PC-9 (cell line): ENCODE measurements at regions not wholly inside any gene's neighbourhood (a gene's known extent, or its start where the extent isn't known, plus 50 kb on each side); places are given as distances from the start of the nearest gene placed in this dataset.

ENCODE experiments used
- BruUV-seq: library from RNA; stranded (reverse); fragments of 400-500 nt; replicated peaks from 2 replicates; lab custom pipeline; 2021; lab: Mats Ljungman, UMichigan
- CTCF ChIA-PET: fragments of 300-600 bp; sonication (Branson Sonifier 250); formaldehyde crosslinking; loops from one replicate; lab custom pipeline; 2022; ENCODE audit warnings: antibody characterized with exemption; lab: Charles Lee
- POLR2A ChIA-PET: fragments of 300-600 bp; sonication (Branson Sonifier 250); formaldehyde crosslinking; loops from one replicate; lab custom pipeline; 2022; ENCODE audit warnings: antibody characterized with exemption; ENCODE audit not compliant: unreplicated experiment; lab: Charles Lee
- DNase-seq, 2 experiments: peaks; one replicate each; pipeline versions ENCODE4 v3.0.0 to v3.0.0-alpha.2; 2015 to 2022; ENCODE audit warnings: mixed read lengths in 1 of 2
- H2AFZ ChIP-seq: fragments of 200-600 bp; sonication (generic); 2 replicates; pipeline ENCODE4 v1.8.1; 2017; ENCODE audit warnings: antibody characterized with exemption
- H3F3A ChIP-seq: fragments of 200-600 bp; sonication (generic); 2 replicates; pipeline ENCODE4 v1.8.1; 2017; ENCODE audit warnings: antibody characterized with exemption, mild to moderate bottlenecking, low read depth; ENCODE audit not compliant: insufficient read depth
- H3K27ac ChIP-seq: fragments of 200-600 bp; sonication (generic); 2 replicates; pipeline ENCODE4 v1.6.1; 2016; ENCODE audit warnings: mixed run types
- H3K27me3 ChIP-seq: fragments of 200-600 bp; sonication (generic); 2 replicates; pipeline ENCODE4 v1.6.1; 2016; ENCODE audit warnings: low read depth, mixed run types; ENCODE audit not compliant: insufficient read depth
- H3K36me3 ChIP-seq: fragments of 200-600 bp; sonication (generic); 2 replicates; pipeline ENCODE4 v1.6.1; 2016; ENCODE audit warnings: low read depth, mixed run types
- H3K4me1 ChIP-seq: fragments of 200-600 bp; sonication (generic); replicated peaks from 2 replicates; pipeline ENCODE4 v1.6.1; 2016; ENCODE audit warnings: mixed run types; ENCODE audit not compliant: insufficient read depth
- H3K4me2 ChIP-seq: fragments of 200-600 bp; sonication (generic); 2 replicates; pipeline ENCODE4 v1.6.1; 2017; ENCODE audit warnings: mixed run types
- H3K4me3 ChIP-seq: fragments of 200-600 bp; sonication (generic); 2 replicates; pipeline ENCODE4 v1.6.1; 2016; ENCODE audit warnings: mixed run types
- H3K79me2 ChIP-seq: fragments of 200-600 bp; sonication (generic); 2 replicates; pipeline ENCODE4 v1.6.1; 2017; ENCODE audit warnings: low read depth, mixed run types
- H3K9me2 ChIP-seq: fragments of 200-600 bp; sonication (generic); 2 replicates; pipeline ENCODE4 v1.8.1; 2017; ENCODE audit warnings: mild to moderate bottlenecking; ENCODE audit not compliant: insufficient read depth
- H3K9me3 ChIP-seq: fragments of 200-600 bp; sonication (generic); 2 replicates; pipeline ENCODE4 v1.8.1; 2016; ENCODE audit warnings: low read depth; ENCODE audit not compliant: insufficient read depth
- H4K20me1 ChIP-seq: fragments of 200-600 bp; sonication (generic); 2 replicates; pipeline ENCODE4 v1.8.1; 2017; ENCODE audit not compliant: insufficient read depth
- EZH2 ChIP-seq: fragments of 200-600 bp; sonication (generic); IDR thresholded peaks from 2 replicates; pipeline ENCODE4 v1.8.0; 2017; ENCODE audit warnings: antibody characterized with exemption, low read depth
- intact Hi-C: fragments of 100-400 bp; cut with micrococcal nuclease; formaldehyde crosslinking; loops from one replicate; pipeline ENCODE4 v1.10.0; 2022; ENCODE audit not compliant: unreplicated experiment
- TF ChIP-seq, protein P1 (sequence below): fragments of 200-600 bp; sonication (generic); conservative IDR thresholded peaks from 2 replicates; pipeline ENCODE4 v1.6.1; 2017; ENCODE audit warnings: mixed run types, antibody characterized with exemption, mild to moderate bottlenecking, moderate library complexity

DNA sequence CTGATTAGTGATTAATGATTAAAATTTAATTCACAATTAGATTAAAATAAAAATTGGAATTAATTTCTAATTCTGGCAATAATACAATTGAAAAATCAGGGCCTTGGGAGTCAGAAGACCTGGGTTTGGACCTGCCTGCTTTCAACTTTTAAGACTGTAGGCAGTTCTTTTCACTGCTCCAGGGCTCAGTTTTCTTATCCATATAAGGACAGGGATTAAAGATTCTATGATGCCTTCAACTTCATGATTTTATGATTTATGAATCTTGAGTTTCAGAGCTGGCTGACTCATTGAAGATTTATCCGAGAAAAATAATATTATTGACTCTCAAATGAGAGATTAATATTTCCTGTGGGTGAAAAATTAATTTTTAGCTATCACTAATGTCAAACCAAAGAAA, 208.6 kb upstream of the ANKH start:
- intact Hi-C loops = no loop called here
- H3K4me3 ChIP-seq = no peak overlapping the region
- H3F3A ChIP-seq = no peaks in the 10 kb centered on the region
- H3K4me2 ChIP-seq = no peak overlapping the region
- H3K9me2 ChIP-seq = no peaks in the 10 kb centered on the region
- ChIA-PET POLR2A (no interaction called here), CTCF (no interaction called here)
- no TSS peak for BruUV-seq
- no peak overlapping the region for H3K27ac ChIP-seq
- H3K79me2 ChIP-seq = no peaks in the 10 kb centered on the region
- H3K9me3 ChIP-seq = no peaks in the 10 kb centered on the region
- H3K27me3 ChIP-seq = no peaks in the 10 kb centered on the region
- no peak overlapping the region for H2AFZ ChIP-seq
- no peak for DNase-seq
- TF ChIP-seq EZH2 = no peak
- TF ChIP-seq, protein P1, sequence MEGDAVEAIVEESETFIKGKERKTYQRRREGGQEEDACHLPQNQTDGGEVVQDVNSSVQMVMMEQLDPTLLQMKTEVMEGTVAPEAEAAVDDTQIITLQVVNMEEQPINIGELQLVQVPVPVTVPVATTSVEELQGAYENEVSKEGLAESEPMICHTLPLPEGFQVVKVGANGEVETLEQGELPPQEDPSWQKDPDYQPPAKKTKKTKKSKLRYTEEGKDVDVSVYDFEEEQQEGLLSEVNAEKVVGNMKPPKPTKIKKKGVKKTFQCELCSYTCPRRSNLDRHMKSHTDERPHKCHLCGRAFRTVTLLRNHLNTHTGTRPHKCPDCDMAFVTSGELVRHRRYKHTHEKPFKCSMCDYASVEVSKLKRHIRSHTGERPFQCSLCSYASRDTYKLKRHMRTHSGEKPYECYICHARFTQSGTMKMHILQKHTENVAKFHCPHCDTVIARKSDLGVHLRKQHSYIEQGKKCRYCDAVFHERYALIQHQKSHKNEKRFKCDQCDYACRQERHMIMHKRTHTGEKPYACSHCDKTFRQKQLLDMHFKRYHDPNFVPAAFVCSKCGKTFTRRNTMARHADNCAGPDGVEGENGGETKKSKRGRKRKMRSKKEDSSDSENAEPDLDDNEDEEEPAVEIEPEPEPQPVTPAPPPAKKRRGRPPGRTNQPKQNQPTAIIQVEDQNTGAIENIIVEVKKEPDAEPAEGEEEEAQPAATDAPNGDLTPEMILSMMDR = no peak
- no peaks in the 10 kb centered on the region for H4K20me1 ChIP-seq
- no peaks in the 10 kb centered on the region for H3K4me1 ChIP-seq
- H3K36me3 ChIP-seq = no peaks in the 10 kb centered on the region

DNA sequence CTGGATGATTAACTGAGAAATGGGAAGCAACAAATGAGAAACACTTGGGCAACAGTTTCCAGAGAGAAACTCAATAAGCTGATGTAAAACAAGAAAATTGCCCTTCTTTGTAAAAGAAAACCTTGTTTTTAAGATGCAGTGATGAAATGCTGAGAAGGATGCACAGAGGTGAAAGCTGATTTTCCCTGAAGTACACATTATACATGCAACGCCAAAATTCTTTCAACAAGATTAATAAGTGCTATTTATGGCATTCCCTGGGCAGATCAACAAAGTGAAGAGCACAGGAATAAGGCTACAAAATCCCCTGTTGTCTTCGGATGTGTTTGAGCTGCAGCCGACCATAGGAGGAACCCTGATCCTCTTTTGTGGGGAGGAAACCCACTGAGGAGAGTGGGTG, 208.0 kb upstream of the ANKH start:
- CTCF ChIA-PET = no interaction called here
- TF ChIP-seq, protein P1 = no peak
- no peak for TF ChIP-seq EZH2

DNA sequence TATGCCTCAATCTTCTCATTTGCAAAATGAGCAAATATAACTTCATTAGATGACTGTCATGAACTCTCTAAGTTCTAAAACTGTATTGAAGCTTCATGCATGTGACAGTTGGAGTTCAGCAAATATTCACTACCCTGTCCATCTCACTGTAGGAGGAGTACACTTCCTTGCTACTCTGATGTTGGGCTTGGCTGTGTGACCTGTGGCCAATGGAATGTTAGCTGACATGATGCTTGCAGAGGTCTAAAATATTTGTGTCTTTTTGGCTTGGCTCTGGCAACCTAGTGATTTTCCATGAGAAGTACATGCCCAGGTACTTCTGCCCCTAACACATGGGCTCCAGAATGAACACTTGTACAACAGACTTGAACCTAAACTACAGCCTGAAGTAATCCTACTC, 203.1 kb upstream of the ANKH start:
- H3K79me2 ChIP-seq = no peaks in the 10 kb centered on the region
- H4K20me1 ChIP-seq = no peaks in the 10 kb centered on the region
- no peak overlapping the region for H3K4me2 ChIP-seq
- no peaks in the 10 kb centered on the region for H3K4me1 ChIP-seq
- no peaks in the 10 kb centered on the region for H3K36me3 ChIP-seq
- no peak for DNase-seq
- no peak overlapping the region for H3K4me3 ChIP-seq
- no peak for TF ChIP-seq EZH2
- TF ChIP-seq, protein P1 = no peak
- H3K27me3 ChIP-seq = no peaks in the 10 kb centered on the region
- H2AFZ ChIP-seq = no peak overlapping the region
- H3F3A ChIP-seq = no peaks in the 10 kb centered on the region
- H3K27ac ChIP-seq = no peak overlapping the region
- POLR2A ChIA-PET = no interaction called here
- H3K9me3 ChIP-seq = no peaks in the 10 kb centered on the region
- no TSS peak for BruUV-seq
- CTCF ChIA-PET = interaction anchor here (0.6 kb wide), 1 partner anchor 117 kb away, joined by 4 read pairs; no protein-coding TSS in a partner anchor
- H3K9me2 ChIP-seq = no peaks in the 10 kb centered on the region
- intact Hi-C loops = no loop called here

More for the DNA sequence above, 208.0 kb upstream of the ANKH start:
- POLR2A ChIA-PET = no interaction called here
- H3F3A ChIP-seq = no peaks in the 10 kb centered on the region
- no peaks in the 10 kb centered on the region for H4K20me1 ChIP-seq
- no peak overlapping the region for H3K4me2 ChIP-seq
- intact Hi-C loops = no loop called here
- no peaks in the 10 kb centered on the region for H3K36me3 ChIP-seq
- no peaks in the 10 kb centered on the region for H3K9me3 ChIP-seq
- no peaks in the 10 kb centered on the region for H3K79me2 ChIP-seq
- H3K9me2 ChIP-seq = no peaks in the 10 kb centered on the region
- H3K4me3 ChIP-seq = no peak overlapping the region
- no peak overlapping the region for H3K27ac ChIP-seq
- no TSS peak for BruUV-seq
- no peak overlapping the region for H2AFZ ChIP-seq
- H3K27me3 ChIP-seq = no peaks in the 10 kb centered on the region
- no peaks in the 10 kb centered on the region for H3K4me1 ChIP-seq
- DNase-seq = no peak
